ENCODE measurements at regions not wholly inside any gene's neighbourhood (a gene's known extent, or its start where the extent isn't known, plus 50 kb on each side); places are given as distances from the start of the nearest gene placed in this dataset.

DNA sequence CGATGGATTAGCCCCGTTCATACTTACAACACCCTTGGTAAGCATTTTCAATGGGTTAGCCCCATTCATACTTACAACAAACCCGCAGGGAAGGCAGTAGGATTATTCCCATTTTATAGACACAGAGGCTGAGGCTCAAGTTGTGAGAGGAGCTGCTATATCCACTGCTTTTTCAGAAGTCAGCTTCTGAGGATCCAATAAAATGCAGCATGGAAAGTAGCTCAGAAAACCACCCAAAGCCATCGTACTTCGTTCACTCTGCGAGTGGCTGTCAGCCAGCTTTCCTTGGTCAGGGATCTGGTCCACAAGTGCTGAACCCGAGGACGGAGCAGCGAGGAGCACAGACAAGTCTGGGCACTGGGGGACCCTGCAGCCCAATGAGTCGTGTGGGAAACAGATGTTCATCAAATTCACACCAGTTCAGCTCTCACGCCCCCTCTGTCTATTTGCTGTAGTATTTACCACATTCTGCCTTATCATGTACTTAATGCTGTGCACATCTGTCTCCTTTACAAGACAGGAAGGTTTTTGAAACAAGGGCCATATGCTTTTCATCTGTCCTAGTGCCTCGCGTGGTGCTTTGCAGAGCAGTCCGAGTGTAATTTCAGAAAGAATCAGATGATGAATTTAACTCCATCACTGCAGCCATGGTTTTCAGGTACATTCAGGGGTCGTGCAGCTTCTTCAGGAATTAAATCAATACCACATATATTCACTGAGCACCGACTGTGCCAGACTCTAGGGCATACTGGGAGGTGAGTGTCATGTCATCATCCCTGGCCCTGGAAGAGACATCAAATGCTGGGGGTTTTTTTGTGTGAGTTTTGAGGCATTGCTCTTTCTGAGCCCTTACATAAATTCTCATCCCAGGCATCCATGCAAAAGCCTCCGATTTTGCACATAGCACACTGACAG is 256.9 kb downstream of the CDH26 start:
- no peak for DNase-seq

DNA sequence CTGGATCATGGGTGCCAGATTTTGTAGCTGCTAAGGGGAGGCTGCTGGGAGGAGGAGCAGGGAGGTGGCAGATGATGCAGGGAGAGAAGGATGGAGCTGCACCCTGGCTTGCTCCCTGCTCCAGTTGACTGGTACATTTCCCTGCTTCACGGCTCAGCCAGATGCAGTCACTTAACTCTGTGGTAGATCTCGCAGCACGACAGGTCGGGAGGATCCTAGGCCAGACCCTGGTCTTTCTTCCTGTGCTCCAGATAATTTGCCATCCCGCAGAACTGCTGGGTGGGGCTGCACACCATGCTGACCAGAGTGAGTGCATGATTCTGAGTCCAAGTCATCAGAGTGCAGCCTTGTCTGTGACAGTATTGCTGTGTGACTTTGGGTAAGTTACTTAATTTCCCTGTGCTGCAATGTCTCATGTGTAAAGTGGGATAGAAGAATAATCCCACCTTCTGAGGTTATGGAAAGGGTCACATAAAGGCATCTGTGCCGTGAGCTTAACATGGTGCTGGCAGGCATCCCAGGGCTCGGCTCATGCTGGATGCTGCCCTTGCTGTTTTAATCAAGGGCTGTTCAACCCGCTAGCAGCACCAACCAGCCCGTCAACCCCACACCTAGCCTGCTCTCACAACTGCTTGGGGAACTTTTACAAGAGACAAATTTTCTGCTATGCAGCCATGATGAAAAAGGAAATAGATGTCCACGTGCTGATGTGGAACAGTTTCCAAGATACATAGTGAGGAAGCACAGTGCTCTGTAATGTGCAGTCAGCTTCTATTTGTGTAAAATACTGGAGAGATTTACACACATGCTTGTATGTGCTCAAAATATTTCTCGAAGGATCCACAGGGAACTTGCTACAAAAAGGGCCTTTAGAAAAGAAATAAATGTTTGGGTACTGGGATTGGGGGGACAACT is 257.9 kb downstream of the CDH26 start:
- DNase-seq: no peak

GRCh38 chr20:60219231-60219630 is 261.0 kb downstream of the CDH26 start:
- no peak for DNase-seq

DNA sequence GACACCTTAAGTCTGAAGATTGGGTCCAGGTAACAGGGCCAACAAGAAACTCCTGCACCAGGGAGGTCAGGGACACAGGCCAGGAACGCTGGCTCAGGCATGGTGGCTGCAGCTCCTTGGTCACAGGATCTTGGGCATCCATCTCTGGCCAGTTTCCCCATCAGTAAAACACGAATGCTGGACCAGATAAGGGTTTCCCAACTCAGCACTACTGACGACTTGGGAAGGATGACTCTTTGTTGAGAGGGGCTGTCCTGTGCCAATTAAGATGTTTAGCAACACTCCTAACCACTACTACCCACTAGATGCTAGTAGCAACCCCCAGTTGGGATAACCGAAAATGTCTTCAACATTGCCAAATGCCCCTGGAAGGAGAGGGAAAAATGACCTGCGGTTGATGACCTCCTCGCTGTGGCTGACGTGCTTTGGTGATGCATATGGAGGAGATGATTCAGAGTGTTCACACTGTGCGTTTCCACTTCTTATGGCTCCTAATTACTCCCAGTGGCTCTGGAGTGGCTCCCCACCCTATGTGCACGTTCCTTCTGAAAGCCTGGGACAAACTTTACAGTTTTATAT is 261.9 kb downstream of the CDH26 start:
- DNase-seq: no peak

DNA sequence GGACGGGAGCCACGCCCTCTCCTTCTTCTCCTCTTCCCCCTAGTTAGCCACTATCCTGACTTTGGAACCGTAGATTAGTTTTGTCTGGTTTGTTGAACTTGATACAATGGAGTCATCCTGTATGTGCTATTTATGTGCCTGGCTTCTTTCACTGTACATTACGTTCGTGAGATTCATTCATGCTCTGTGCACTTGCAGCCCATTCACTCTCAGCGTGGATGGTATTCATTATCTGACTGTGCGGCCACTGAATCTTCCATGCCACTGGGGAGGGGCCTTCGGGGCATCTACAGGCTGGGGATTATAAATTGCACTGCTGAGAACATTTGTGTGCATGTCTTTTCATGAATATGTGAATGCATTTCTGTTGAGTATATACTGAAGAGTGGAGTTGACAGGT is 262.5 kb downstream of the CDH26 start:
- no peak for DNase-seq

GRCh38 chr20:60221593-60221992 is 263.4 kb downstream of the CDH26 start:
- no peak for DNase-seq

GRCh38 chr20:60222497-60222896 is 264.3 kb downstream of the CDH26 start:
- DNase-seq: no peak

GRCh38 chr20:60223174-60223573 is 265.0 kb downstream of the CDH26 start:
- DNase-seq: no peak

DNA sequence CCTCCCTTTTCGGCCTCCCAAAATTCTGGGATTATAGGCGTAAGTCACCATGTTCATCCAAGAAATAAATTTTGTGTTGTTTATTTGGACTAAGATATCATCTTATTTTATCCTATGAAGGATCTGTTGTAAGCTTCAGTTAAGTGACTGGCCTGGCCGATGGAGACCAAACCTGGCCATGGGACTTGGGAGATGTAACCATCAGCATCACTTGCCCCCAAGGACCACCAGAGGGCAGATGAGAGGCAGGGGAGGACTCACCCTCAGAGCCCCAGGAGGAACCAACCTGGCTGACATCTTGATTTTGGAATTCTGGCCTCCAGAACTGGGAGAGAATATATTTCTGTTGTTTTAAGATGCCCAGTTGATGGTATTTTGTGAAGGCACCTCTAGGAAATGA is 266.7 kb downstream of the CDH26 start:
- no peak for DNase-seq

DNA sequence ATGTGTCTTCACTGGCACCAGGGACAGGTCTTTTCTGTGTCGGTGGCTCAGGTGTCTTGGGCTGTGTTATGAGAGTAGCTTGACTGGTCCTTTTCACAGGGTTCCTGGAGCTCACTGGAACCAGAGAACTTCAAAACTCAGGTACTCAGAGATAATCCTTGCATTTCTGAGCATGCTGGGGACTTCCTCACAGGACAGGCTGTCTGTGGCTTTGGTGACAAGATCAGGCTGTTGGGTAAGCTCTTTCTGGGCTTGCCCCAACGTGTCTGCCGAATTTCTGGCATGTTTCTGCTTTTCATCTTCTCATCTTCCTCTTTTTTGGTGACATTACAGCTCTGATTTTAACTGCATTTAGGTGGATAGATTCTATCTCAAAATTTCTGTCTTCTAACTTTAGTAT is 270.0 kb downstream of the CDH26 start:
- DNase-seq: no peak

GRCh38 chr20:60232380-60232779 is 274.2 kb downstream of the CDH26 start:
- DNase-seq: no peak

- no peak for DNase-seq
Observed at GRCh38 chr20:60233018-60233630, 274.9 kb downstream of the CDH26 start.

- no peak for DNase-seq
Observed at GRCh38 chr20:60236613-60237012, 278.4 kb downstream of the CDH26 start.

- no peak for DNase-seq
Observed at GRCh38 chr20:60237981-60238380, 279.8 kb downstream of the CDH26 start.

DNA sequence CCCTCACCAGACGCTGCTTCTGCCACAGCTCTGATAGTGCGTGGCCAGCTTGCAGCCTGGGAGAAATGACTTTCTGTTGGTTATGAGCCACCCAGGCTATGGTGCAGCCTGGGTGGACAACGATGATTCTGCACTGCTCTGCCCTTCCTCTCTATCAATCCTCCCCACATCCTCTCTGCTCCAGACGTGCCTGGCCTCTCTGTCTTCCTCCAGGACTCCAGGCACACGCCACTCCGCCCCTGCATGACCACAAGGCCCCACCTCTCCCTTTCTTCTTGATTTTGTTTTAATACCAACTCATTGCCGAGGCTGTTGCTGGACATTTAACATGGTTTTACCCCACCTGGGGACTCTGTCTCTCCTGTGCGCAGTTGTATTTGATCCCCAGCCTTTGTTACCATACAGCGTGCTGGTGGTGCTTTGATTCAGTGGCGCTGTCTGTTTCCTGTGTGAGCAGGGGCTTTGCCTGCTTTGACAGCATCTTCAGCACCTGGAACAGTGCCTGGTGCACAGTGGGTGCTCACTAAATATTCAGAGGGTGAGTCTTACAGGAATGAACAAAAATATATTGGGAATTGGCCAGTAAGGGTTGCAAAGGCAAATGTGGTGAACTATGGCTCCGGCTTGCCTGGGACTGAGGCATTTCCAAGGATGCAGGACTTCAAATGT is 280.9 kb downstream of the CDH26 start:
- no peak for DNase-seq

- no peak for DNase-seq
Observed at GRCh38 chr20:60239956-60240355, 281.7 kb downstream of the CDH26 start.

DNA sequence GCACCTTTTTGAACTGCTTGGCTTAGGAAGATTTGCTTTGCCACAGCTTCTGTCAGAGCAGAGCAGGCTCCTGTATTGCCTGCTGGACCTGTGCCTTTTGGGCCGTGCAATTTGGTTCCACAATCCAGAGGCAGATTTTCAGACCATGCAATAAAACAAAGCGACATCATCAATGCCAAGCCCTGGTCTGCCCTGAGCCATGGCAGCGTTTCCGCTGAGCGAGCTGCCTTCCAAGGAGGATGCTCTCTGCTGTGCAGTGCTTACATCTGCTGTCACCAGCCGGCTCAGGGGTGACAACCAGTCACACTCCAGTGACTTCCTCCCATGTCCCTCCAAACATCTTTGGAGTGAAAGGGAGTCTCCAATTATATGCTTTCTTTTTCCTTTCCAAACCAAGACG is 282.2 kb downstream of the CDH26 start:
- no peak for DNase-seq

GRCh38 chr20:60240986-60241385 is 282.8 kb downstream of the CDH26 start:
- DNase-seq: no peak

- DNase-seq: no peak
Observed at GRCh38 chr20:60242836-60243505, 284.7 kb downstream of the CDH26 start.

GRCh38 chr20:60244373-60245146 is 286.3 kb downstream of the CDH26 start:
- no peak for DNase-seq

GRCh38 chr20:60246751-60247150 is 288.5 kb downstream of the CDH26 start:
- DNase-seq: no peak

Data from CD4-positive, alpha-beta T cell treated with Interleukin-17A for 4 hours (primary cell).